ENCODE measurements at regions not wholly inside any gene's neighbourhood (a gene's known extent, or its start where the extent isn't known, plus 50 kb on each side); places are given as distances from the start of the nearest gene placed in this dataset.

DNA sequence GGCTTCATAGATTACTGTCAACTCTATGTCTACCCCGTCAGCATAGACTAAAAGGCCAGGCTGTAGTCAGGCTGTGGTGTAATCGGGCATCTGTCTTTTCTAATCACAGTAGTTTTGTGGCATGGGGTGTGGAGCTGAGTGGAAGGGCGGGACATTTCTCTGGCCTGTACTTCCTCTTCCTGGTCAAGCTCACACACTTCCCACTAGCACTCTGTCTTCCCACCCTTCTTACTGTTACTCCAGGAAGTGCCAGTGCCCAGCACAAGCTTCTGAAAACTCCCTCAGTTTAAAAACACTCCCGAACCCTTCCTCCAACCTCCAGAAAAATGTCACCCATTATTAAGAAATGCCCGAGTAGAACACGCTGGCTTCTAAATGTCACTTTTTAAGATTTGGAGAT lies 229.8 kb downstream of the KLF5 start:
- intact Hi-C loops (cut with DNase I), result no loop called here
- DNase-seq (ENCODE audit: low spot score), result no peak

DNA sequence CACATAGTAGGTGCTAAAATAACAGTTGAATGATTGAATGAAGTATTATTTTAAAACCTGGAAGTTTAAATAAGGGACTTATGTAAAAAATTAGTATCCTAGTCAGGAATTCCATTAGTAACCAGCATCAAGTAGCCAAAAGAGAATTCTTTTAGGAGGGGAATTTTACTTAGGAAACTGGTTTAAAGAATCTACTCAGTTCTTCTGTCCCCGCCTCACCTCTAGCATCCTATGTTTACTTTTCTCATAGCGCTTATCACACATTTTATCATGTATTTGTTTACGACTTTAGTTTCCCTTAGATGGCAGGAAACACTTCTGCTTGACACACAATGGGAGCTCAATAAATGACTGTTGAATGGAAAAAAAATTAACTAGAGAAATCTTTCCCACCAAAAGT lies 229.0 kb downstream of the KLF5 start:
- DNase-seq (ENCODE audit: low spot score), result no peak
- intact Hi-C loops (cut with DNase I), result no loop called here

GRCh38 chr13:73286942-73287620 lies 228.3 kb downstream of the KLF5 start:
- no peak for DNase-seq (ENCODE audit: low spot score)
- intact Hi-C loops (cut with DNase I), result no loop called here

DNA sequence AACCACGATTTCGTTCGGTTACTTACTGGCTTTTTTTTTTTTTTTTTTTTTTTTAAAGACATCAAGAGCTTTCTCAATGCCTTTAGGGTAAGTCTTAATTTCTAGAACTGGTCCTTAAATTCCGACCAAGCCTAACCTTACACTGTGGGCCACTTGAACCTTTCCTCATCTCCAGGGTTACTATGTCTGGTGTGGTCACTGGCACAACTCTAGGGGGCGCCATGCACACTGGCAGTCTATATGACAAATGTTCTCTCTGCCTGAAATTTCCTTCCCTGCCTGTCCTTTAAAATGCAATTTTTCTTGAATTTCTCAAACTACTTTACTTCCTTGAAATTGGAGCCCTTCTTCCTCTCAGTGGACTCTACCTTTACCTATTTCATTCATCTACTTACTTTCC lies 227.4 kb downstream of the KLF5 start:
- DNase-seq (ENCODE audit: low spot score), result no peak
- intact Hi-C loops (cut with DNase I), result no loop called here

DNA sequence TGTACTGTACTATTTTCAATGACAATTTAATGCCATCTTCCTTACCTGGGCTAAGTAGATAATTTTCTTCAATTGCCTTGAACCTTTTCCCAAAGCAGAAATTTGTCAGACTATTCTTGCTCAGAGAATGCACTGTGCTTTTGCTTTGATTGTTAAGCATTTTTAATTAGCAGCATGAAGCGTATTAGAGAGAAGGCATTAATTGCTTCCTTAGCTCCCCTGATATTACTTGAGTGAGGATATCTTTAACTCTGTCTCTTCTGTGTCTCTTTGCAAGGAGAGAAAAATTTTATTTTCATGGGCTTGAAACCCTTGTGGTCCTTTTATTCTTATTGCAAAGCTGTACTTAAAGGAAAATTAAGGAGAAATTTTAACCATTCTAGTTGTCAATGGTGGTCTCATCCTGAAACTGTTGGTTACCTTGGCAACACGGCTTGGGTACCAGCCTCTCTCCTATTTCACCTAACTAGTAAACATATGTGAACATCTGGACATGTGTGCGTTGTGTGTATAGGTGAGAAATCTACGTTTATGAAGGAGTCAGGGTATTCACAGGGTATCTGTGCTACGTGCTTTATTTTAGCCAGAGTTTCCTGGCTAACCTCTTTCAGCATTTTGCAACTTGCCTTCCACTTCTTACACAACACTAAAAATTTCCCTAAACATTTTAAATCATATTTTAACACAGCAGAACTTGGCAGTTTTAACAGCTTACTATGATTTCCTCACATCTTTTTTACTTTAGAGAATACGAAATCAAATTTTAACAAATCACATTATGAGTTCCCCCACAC lies 225.5 kb downstream of the KLF5 start:
- no peak for DNase-seq (ENCODE audit: low spot score)

GRCh38 chr13:73283636-73284035 lies 224.8 kb downstream of the KLF5 start:
- DNase-seq (ENCODE audit: low spot score), result no peak
- intact Hi-C loops (cut with DNase I), result no loop called here

More for the DNA sequence above, 225.5 kb downstream of the KLF5 start:
- intact Hi-C loops (cut with DNase I), result no loop called here

- DNase-seq (ENCODE audit: low spot score), result no peak
- intact Hi-C loops (cut with DNase I), result no loop called here
Observed at GRCh38 chr13:73281746-73282145, 222.9 kb downstream of the KLF5 start.

DNA sequence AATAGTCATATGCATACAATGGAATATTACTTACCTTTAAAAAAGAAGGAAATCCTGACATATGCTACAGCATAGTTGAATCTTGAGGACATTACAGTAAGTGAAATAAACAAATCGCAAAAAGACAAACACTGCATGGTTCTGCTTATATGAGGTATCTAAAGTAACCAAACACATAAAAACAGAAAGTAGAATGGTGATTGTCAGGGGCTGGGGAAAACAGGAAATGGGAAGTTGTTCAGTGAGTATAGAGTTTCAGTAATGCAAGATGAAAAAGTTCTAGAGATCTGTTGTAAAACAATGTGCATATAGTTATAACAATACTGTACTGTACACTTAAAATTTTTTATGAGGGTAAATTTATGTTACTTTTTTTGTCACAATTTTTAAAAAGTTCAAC lies 219.4 kb downstream of the KLF5 start:
- intact Hi-C loops (cut with DNase I), result no loop called here
- DNase-seq (ENCODE audit: low spot score), result no peak

- intact Hi-C loops (cut with DNase I), result no loop called here
- no peak for DNase-seq (ENCODE audit: low spot score)
Observed at GRCh38 chr13:73275163-73275562, 216.4 kb downstream of the KLF5 start.

DNA sequence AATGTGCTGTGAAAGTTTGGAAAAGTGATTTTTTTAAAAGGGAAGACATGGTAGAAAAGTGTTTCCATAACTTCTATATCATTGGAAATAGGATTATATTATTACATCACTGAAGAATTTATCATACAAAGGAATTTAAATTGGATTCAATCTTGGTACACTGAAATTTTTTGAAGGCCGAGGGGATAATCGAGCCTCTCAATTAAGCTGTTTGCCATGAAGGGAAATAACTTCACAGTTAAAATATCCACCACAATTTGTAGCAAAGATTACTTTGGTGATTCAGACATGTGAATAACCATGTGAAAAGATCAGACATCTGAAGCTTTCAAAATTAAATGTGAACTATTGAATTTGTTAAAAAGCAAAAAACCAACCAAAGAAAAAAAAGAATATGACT lies 215.3 kb downstream of the KLF5 start:
- no peak for DNase-seq (ENCODE audit: low spot score)
- intact Hi-C loops (cut with DNase I), result no loop called here

- intact Hi-C loops (cut with DNase I), result no loop called here
- DNase-seq (ENCODE audit: low spot score), result no peak
Observed at GRCh38 chr13:73273745-73274144, 214.9 kb downstream of the KLF5 start.

DNA sequence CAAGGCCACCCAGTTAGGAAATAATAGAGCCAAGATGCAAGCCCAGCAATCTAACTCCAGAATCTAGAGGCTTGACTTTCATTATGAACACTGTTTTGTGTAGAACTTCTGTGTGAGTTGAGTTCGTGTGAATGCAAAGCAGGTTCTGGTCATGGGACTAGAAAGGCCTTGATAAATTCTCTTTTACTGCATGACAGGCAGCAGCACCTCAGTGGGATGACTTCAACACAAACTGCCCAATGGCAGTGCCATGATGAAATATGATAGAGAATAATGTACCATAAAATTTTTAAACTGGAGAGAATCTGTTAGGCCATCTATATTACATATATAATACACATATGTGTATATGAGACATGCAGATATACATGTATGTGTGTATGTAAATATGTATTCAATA lies 214.5 kb downstream of the KLF5 start:
- DNase-seq (ENCODE audit: low spot score), result no peak
- intact Hi-C loops (cut with DNase I), result no loop called here

DNA sequence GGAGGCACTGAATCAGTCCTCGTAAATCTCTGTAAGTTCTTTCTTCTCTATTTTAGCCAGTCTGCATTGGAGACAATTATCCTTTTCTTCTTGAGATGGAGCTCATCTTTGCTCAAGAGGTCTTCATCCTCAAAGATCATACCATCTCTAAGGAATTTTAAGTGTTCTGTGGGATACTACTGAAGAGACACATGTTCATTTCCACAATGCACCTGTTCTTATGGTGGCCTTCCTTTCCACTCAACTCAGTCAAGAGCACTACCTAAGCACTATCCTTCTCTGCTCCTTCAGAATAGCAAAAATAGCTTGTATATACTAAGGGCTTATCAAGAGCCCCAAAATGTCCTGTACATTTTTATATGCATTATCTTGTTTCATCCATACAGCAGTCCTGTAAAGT lies 214.0 kb downstream of the KLF5 start:
- intact Hi-C loops (cut with DNase I), result no loop called here
- DNase-seq (ENCODE audit: low spot score), result no peak

GRCh38 chr13:73268306-73268705 lies 209.5 kb downstream of the KLF5 start:
- no peak for DNase-seq (ENCODE audit: low spot score)
- intact Hi-C loops (cut with DNase I), result no loop called here

GRCh38 chr13:73266640-73267180 lies 207.9 kb downstream of the KLF5 start:
- intact Hi-C loops (cut with DNase I), result no loop called here
- DNase-seq (ENCODE audit: low spot score), result no peak

- intact Hi-C loops (cut with DNase I), result no loop called here
- DNase-seq (ENCODE audit: low spot score), result no peak
Observed at GRCh38 chr13:73262862-73263627, 204.2 kb downstream of the KLF5 start.

DNA sequence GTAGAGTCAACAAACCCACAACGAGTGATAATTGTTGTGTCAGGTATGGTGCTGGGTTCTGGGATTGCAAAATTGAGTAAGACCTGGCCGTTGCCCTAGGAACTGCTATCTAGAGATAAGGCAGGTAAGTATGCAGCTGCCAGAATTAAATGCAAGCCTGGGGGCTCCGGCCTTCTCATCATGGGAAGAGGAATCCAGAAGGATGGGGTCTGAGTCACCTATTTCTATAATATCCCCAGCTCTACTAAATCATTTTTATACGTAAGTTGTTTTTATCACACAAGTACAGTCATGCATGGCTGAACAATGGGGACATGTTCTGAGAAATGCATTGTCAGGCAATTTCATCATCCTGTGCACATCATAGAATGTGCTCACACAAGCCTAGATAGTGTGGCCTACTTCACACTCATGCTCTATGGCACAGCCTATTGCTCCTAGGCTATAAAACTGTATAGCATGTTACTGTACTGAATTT lies 203.0 kb downstream of the KLF5 start:
- no peak for DNase-seq (ENCODE audit: low spot score)
- intact Hi-C loops (cut with DNase I), result no loop called here

DNA sequence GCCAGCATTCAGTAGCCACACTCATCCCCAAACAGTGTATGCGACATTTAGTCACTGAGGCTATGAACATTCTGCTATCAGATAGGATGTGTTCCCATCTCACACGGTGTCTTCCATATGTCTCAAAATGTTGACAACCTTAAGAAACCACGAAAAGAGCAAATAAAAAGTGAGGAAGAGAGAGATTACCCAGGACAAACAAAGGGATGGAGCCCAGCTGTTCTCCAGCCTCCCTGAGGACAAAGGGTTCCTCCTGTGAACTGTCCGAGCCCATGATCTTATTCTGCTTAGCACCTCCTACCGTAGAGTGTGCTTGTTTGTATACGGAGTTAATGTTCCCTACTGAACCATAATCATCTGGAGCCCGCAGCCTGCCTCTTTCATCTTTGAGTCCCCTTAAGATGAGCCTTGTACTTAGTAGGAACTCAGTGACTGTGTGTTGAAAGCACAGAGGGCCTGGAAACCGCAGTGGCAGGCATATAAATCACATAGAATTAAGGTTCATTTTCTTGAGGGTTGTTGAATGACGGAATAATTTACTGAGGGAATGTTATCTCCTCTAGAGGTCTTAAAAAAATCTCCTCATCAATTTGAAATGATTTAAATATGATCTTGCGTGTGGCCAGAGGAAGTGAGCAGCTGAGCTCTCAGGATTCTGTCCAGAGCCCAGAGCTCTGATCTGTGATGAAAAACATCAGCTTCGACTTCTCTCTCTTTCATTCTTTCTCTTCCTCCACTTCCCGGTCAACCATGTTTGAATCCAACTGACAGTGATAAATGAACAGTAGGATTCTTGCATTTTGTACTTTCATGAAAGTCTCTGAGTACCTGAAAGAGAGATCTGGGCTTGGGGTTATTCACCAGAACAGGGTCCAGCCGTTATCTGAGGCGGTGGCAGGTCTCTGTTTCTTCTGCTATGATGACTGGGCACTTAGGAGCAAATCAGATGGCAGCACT lies 200.5 kb downstream of the KLF5 start:
- no peak for DNase-seq (ENCODE audit: low spot score)

GRCh38 chr13:73258406-73258805 lies 199.6 kb downstream of the KLF5 start:
- no peak for DNase-seq (ENCODE audit: low spot score)
- intact Hi-C loops (cut with DNase I), result no loop called here

More for the DNA sequence above, 200.5 kb downstream of the KLF5 start:
- intact Hi-C loops (cut with DNase I), result no loop called here

All from posterior vena cava (tissue), 2 donors.